ENCODE measurements at regions not wholly inside any gene's neighbourhood (a gene's known extent, or its start where the extent isn't known, plus 50 kb on each side); places are given as distances from the start of the nearest gene placed in this dataset.

- H3K27ac ChIP-seq (ENCODE audit: insufficient read depth, low read length, poor library complexity, severe bottlenecking) = no peak overlapping the region
- H3K27ac Mint-ChIP-seq = no peak overlapping the region
- DNase-seq = no peak
- no peaks in the 10 kb centered on the region for H3K36me3 ChIP-seq (ENCODE audit: control insufficient read depth, insufficient read depth, low read length)
- H3K9me3 Mint-ChIP-seq = peaks cover 0 to 4% (median 0%) of the 10 kb centered on the region in 7 donors
- no peaks in the 10 kb centered on the region for H3K4me1 ChIP-seq (ENCODE audit: control insufficient read depth, insufficient read depth, low read length, poor library complexity, severe bottlenecking)
- no peaks in the 10 kb centered on the region for H3K9me3 ChIP-seq (ENCODE audit: control insufficient read depth in 2 of 2, low read length in 2 of 2)
- H3K36me3 Mint-ChIP-seq = no peaks in the 10 kb centered on the region
- ATAC-seq (ENCODE audit: low read depth in 2 of 2) = no peak
- no peaks in the 10 kb centered on the region for H3K27me3 ChIP-seq (ENCODE audit: control insufficient read depth, insufficient read depth, low read length)
- no peak overlapping the region for H3K4me3 Mint-ChIP-seq
- no peak overlapping the region for H3K4me3 ChIP-seq (ENCODE audit: low read depth, low read length)
- peaks cover 12% of the 10 kb centered on the region for H3K27me3 Mint-ChIP-seq
- no peaks in the 10 kb centered on the region for H3K4me1 Mint-ChIP-seq
These were observed 51.0 kb upstream of the SH3GL3 start for GRCh38 chr15:83396101-83396500.
